ENCODE measurements at regions not wholly inside any gene's neighbourhood (a gene's known extent, or its start where the extent isn't known, plus 50 kb on each side); places are given as distances from the start of the nearest gene placed in this dataset.

DNA sequence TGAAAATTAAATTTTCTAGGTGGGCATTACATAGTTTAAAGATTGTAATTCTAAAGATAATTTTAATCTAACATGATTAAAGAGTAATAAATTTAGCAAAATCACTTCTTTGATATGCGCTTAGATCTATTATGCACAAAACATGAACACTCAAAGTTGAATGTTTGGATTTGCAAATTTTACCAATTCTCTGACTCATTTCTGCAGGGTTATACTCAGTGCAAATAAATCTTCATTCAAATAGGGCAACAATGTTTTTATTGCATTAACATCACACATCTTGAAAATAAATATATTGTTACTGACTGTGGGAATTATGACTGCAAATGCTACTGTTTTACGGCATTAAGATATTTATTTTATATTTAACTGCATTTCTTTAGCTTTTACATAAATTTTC lies 110.7 kb downstream of the OGFRL1 start:
- DNase-seq: no peak

DNA sequence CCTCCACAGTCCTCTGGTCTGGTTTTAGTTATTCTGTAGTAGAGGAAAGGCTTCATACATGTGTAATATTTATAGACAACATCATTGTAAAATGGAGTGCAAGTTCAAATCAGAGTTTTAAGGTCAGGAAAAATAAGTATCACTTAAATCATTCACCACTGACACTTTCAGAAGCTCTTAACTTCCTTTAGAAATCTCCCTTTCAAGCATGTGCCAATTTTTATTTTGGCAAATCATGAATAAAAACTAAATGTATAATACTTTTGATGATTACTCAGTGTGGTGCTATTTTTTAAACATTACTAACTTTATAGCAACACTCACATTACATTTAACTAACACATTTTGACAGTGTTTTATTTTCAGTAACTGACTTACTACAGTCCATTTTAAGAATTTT lies 112.2 kb downstream of the OGFRL1 start:
- DNase-seq: no peak

DNA sequence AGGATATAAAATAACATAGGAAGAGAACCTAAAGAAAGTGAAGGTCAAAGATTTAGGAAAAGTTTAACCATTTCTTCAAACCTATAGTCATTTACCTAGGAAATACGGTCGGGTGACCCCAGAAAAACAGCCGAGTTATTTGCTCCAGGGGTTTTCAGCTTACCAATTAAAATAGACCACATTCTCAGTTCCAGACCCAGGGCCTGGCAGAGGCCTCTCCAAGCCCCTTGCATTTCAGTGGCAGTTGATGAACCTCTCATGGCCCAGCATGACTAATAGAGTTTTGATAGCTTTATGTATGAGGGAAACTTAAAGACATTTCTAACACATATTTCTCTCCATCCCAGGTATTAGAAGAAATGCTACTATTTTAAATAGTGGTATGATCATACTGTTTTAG lies 113.5 kb downstream of the OGFRL1 start:
- no peak for DNase-seq

DNA sequence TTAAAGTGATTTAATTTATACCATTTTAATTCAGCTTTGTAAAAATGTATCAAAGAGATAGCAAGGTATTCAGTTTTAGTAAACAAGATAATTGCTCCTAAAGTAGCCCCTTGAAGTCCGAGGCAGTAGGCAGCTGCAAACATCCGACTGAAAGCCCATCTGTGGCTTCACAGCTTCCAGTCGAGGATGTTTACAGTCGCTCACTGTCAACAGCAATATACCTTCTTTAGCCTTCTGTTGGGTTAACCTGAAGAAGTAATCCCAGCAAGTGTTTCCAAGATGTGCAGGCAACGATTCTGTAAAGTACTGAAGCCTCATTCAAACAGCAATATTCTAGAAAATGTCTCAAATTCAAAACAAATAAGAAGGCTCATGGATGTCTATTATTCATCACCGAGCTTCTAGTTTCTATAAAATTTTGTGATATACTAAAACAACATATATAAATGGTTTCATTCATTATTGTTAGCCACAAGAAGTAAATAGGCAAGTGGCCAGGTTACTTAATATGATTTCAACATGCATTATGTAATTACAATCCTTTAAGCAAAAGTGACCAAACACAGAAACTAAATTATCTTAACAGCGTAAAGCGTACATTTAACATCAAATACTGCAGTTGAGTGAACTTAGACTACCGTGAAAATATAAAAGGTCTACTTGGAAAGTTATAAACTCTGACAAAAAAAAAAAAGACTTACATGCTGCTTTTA lies 115.0 kb downstream of the OGFRL1 start:
- DNase-seq: peak; percentile 8

DNA sequence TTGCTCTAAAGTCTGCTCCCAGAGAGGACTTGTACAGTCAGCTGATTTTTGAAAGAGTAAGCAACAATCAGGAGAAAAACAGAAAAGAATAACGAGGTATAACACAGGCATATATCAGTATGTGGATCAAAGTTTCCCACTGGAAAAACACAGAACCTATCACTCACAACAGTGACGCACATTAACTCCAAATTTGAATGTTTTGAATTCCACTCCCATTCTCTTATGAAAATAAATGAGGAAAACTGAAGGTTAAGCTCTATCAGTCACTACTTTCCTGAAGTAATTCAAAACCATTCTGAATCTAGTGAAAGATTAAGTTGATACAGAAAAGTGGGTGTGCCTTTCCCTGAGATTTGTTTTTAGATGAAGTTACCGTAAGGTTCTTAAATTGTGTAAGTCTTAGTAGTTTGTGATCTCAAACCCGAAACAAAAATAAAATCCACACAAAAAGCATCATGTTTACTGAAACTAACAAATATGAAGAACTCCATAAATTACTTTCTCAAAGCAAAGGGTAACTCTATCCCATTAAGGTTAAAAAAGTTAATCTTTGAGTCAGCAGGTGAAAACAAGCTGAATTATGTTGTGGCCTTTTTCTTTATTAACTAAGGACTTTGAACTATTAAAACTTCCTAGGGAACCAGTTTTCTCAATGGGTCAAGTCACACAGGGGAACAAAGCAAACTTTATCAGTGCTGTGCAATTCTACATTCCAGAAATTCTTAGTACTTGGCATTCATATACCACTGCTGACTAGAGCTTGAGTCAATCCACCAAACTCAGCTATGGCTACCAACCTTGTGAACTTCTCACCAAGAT lies 115.7 kb downstream of the OGFRL1 start:
- DNase-seq: no peak

DNA sequence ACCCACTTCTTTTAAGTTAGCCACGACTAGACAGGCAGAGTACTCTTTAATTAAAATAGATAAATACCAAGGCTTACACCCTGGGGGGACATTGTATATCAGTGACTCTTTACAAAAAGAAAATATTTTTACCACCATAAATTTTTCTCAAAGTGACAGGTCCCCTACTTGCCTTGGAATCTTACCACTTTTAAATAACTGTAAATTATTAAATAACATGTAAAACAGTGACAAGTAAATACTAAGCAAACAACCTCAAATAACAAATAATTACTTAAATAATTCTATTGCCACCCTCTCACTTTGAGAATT lies 116.3 kb downstream of the OGFRL1 start:
- no peak for DNase-seq

DNA sequence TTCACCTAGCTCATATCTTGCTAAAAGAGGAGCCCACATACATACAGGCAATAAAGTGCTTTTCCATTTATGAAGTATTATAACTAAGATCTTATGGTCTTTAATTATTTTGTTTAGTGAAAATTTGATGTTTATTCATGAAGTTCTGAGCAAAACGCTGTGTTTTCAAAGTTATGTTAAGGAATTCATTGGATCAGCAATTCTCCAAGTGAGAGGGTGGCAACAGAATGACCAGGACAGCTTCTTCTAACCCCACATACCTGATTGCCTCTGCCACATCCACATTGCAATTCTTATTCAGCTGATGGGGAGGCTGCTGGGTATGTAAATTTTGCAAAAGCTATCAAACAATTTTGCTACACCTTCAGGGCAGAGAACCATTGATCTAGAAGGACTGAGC lies 116.8 kb downstream of the OGFRL1 start:
- DNase-seq: no peak

DNA sequence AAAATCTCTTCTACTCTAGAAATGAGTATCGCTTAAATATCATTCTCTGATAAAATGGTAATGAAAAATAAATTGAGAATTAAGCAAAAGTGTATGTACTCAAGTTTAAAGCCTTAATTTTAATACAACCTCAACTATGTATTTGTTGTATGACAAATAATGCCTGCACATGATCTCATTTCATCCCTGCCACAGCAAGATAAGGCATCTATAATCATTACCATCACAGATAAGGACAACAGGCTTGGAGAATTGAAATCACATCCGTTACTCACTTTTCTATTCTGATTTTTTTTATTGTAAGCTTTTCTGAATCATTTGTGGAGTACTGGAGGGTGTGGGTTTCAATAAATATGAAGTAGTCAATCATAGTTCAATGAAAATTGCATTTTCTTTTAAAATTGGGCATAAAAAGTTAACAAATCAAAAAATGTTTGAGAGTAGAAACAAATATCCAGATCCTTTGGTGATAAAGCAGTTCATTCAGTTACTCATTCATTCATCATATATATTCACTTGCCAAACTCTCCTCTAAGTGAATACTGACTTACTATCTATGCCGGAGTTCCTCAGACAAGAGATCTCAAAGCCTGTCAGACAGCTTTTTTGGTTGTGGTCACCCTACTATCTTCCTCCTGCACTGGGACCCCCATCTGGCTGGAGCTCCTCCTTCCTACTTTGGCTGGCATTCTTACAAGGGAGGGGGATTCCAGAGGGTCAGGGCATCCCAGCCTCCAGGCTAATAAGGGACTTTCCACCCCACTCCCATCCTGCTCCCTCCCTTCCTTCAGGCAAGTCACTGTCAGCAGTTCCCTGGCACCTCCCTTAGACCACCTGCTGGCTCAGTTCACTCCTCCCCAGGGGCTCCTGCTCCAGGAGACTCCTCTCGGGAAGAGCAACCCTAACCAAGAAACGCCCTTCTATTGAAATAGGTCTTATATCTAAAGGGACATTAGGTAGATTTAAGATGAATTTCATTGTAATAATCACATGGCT lies 118.6 kb downstream of the OGFRL1 start:
- no peak for DNase-seq

DNA sequence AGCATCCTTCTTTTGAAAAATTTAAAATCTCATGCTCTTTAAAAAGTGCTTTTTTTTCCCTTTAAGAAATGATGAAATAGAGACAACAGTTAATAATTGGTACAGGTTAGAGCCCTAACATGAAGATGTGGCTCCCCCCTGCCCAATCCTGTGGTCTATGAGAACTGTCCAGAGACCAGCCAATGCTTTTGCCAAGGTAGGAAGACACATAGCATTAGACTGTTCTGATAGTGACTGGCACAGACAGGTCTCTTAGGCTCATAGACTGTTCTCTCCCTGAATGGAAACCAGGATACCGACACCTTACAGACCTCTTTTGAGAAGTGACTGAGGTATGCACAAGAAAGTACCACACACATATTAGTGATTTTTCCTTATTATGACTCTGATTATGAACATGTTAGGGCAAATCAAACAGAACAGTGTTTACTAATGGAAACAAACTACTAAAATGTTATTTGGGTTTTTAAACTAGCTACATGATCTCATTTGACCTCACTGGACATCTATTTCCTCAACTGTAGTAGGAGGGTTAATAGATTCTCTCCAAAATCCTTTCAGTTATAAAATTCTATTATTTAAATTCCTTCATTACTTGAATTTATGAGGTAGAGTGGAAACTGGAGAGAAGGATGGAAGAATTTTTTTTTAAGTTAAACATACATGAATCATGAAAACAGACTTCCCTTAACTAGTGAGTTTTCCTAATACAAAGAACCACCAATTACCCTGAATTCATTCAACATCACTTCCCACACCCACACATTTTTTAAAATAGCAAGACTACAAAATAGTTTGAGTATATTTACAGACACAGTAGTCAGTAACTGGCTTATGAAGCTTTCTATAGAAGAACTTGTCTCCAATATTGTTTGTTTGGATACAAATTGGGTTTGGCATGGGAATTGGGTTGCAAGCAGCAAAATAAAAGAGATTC lies 120.4 kb downstream of the OGFRL1 start:
- DNase-seq: no peak

DNA sequence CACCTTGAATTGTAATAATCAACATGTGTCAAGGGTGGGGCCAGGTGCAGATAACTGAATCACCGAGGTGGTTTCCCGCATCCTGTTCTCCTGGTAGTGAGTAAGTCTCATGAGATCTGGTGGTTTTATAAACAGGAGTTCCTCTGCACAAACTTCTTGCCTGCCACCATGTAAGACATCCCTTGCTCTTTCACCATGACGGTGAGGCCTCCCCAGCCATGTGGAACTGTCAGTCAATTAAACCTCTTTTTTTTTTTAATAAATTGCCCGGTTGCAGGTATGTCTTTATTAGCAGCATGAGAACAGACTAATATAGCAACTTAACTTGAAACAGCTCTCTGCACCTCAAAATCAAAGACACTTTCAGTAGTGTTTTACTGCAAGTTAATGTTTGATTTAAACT lies 121.6 kb downstream of the OGFRL1 start:
- DNase-seq: no peak

DNA sequence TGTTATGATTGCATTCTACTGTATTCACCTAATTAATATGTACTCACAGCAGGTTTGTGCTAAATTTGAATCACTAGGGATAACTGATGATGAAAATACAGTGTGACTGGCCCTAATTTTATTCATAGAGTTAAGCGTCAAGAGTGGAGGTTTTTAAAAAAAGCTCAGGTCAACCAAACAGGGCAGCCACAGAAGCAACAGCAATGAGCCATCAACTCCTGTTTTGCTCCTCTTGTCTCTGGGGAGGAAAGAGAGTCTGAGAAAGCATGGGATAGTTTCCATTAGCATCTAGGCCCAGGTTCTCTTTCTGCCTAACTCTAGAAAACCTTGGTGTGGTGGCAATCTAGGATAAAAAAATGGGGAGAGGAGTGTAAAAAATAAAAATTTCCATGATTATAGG lies 122.1 kb downstream of the OGFRL1 start:
- no peak for DNase-seq

DNA sequence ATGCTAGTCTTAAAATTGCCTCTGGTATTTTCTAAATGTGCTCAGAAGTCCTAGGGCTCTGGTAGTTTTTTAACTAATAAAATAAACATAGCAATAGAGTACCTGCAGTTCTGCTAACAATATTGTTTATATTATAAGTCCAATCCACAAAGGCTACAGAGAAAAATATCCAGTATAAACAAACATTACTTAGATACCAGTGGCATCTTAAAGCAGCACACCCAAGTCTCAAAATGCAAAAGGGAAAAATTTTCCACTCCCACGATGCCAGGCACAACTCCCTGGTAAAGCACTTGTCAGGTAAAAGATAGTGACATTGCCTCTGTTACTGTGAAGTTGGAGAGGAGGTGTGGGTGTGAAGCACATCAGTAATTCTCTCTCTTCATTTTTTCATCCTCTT lies 123.3 kb downstream of the OGFRL1 start:
- no peak for DNase-seq

DNA sequence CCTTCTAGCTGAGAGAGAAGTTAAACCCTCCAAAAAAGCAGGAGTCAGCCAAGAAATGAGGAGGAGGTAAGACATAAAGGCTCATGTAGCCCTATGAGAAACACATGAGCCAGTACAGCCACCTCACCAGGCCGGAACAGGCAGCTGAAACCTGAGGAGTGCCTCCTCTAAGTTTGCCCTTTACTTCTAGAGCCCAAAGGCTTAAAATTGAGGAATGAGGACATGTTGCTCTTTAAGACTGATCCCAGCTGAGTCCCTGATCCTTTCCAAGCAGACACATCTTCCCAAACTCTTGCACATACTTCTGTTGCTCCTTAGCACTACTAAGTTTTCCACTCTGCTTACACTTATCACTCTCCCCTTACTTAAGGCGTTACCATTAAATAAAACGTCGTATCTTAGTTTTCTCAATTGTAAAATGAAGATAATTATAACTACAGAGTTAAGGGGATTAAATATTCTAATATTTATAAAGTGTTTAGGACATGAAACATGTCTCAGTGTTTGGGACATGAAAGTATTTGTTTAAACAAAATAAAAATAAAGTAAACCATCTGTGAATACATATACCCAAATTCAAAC lies 124.0 kb downstream of the OGFRL1 start:
- no peak for DNase-seq

DNA sequence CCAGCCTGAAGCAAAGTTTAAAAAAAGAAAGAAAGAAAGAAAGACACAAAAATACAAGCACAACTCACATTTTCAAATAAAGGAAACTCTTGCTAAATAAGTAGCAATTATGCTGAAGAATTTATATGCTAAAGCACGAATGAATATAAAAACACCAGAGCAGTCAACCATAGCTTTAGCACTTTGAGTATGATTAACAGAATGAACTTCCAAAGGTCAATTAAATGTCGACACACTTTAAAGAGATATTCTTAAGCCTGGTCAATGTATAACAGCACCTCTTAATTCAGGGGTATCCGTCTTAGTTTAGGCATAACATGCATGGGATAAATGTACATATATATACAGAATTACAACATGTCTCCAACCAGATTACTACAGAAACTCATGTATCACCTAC lies 125.9 kb downstream of the OGFRL1 start:
- no peak for DNase-seq

DNA sequence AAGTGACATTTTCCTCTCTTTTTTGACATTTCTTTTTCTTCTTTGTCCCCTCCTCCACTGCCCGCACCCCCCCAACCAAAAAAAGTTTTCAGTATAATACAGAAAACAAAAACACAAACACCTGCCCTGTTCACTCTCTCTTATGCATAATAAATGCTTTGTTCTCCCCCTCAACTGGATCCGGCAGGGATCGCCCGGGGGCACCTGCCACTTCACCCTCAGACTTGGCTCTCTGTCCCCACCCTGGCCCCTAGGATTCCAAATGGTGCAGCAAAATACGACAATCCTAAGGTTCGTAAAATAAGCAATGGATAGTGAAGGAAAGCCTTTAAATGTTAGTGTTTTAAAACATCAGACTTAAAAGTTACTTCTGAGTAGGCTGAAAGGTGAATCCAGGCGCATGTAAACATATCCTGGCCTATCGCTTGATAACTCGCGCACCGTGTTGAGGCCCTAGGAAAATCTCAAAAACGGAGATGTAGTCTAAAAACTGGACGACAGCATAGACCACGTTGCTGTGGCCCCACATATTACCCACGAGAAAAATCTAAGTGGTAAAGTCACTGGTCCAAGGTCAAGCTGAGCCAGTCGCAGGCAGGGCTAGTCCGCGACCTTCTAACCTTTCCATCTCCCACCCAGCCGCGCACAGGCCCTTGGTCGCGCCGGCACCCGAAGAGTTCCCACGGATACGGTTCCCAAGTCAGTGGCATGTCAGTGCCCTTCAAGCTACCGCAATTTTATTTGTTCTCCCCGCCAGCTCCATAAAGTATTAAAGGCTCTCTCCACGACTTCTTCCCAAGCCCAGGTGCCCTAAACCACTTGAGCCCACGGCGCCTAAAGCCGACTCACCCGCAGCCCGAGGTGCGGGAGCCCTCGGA lies 130.8 kb downstream of the OGFRL1 start:
- no peak for DNase-seq

DNA sequence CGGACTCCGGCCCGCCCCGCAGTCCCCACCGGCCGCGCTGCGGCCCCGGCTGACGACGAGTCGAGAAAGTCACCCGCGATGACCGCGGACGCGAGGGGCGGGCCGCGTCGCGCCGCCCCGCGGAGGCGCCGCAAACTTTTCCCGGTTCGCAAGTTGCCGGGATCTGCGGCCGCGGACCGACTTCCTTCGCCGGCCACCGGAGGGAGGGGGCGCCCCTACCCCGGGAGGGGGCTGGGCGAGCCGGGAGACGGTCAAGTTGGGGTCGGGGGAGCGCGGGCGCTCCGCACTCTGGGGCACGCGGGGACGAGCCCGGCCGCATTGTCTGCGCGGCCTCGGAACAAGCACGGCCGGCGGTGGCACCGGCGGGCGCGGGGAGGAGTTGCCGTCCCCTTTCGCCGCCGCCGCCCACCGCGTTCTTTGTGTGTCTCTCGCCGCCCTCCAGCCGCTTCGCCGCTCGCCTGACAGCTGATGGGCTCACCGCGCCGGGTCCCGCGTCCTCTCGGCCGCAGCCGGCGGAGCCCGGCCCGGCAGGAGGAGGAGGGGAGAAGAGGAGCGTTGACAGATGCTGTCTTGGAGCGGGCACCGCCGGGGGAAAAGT lies 131.6 kb downstream of the OGFRL1 start:
- DNase-seq: no peak

DNA sequence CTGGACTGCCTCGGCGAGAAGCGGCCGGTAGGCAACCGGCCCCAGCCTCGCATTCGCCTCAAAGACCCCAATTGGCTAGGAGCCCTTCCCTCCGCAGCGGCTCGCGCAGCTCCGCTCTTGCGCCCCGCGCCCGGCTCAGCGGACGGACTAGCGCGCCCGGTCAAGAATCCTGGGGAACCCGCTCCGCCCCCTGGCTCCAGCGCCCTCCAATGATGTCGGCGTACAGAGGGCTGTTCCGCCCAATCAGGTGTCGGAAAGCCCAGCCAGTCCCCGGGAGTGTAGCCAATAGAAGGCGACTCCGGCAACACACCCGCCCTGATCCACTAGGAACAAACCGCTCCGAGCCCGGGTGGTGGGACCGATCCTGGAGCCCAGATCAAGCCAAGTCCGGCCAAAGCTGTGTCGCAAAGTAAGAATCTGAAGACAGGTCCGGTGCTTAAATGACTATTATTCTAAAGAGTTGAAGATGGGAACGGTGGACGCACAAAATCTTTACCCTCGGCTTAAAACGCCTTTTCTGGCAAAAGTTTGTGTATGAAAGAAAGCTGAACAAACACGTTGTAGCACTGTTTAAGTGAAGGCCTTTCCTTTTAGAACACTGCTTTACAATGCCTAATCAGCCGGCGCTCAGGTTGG lies 132.2 kb downstream of the OGFRL1 start:
- DNase-seq: peak; percentile 73

DNA sequence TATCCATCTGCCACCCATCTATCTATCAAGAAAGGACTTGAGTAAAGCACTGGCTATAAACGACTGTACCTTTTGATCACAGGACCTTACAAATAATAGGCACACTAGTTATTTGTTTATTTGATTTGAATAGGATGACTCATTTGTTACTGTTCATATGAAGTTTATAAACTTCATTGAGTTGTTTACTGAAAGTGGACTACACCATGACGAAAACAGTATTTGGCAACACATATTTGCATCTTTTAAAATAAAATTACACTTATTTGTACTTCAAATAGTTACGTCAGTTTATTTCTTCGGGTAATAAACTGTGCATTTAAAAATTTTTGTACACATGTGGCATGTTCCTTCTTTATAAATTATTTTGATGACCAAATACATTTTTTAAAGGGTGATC lies 133.0 kb downstream of the OGFRL1 start:
- DNase-seq: no peak

DNA sequence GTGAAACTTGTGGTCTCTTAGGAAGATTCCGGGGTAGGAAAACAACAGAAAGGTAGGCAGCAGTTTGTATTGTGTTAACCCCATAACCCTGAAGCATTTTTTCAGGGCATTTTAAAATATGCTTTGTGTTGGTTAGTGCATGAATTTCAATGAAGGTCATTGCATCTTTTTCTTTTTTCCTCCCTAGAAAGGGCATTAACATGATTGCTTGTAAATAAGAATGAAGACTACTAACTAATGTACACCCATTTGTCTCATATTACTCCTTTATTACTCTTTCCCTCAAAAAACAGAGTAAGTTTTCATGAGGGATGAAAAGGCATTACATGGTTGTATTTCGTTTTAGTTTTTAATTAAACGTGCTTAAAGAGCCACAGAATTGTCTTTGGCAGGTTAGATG lies 141.4 kb downstream of the OGFRL1 start:
- DNase-seq: no peak

DNA sequence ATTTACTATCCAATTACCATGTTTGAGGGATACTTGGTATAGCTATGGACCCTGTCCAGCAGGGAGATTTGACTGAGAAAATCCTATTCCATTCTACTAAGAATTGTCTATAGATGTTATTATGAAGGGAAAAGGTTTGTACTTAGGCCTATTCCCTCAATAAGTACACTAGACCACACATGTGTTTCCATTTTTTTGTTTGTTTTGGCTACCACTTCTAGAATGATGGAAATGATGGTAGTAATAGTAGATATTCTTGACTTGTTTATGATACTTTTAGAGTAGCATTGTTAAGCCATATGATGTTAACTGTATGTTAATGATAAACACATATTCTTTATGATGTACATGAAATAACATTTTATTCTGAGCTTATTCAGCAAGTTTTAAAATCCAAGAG lies 144.8 kb downstream of the OGFRL1 start:
- no peak for DNase-seq

Data from NCI-H510A treated with DMSO at 0.1 percent for 48 hours (cell line).